HCT116 (cell line): ENCODE measurements at regions not wholly inside any gene's neighbourhood (a gene's known extent, or its start where the extent isn't known, plus 50 kb on each side); places are given as distances from the start of the nearest gene placed in this dataset.

Experiments
- ATAC-seq: fragments of 200-7000 bp; cut with Tn5 transposase; 2 replicates; pipeline ENCODE4 v1.9.1; 2020; ENCODE audit warnings: mild to moderate bottlenecking, moderate library complexity
- BruUV-seq: library from RNA; stranded (reverse); fragments of 400-500 nt; replicated peaks from 2 replicates; lab custom pipeline; 2021; lab: Mats Ljungman, UMichigan
- CTCF ChIA-PET: fragments of 300-600 bp; sonication (Branson Sonifier 250); formaldehyde crosslinking; loops from one replicate; lab custom pipeline; 2021; ENCODE audit warnings: antibody characterized with exemption; lab: Charles Lee
- POLR2A ChIA-PET: fragments of 300-600, 350-600 bp; sonication (Branson Sonifier 250); formaldehyde crosslinking; loops from one replicate; lab custom pipeline; 2021; ENCODE audit warnings: antibody characterized with exemption; lab: Charles Lee
- RAD21 ChIA-PET, 2 experiments: fragments of 300-600 bp; sonication (Branson Sonifier 250); formaldehyde crosslinking; loops; one replicate each; lab custom pipeline; 2023; ENCODE audit warnings: low total read pairs in 2 of 2; ENCODE audit not compliant: uncharacterized antibody in 2 of 2, unreplicated experiment in 2 of 2, low non-redundant PET in 1 of 2; lab: Charles Lee
- DNase-seq: peaks from one replicate; pipeline ENCODE4 v3.0.0-alpha.2; 2010; ENCODE audit warnings: low read depth, low spot score
- H2AFZ ChIP-seq: fragments of 200-600 bp; shearing (Covaris generic), sonication (generic); 2 replicates; pipeline ENCODE4 v1.6.1; 2017; ENCODE audit warnings: low read depth, mixed run types, mixed read lengths, antibody characterized with exemption, low read length; ENCODE audit not compliant: poor library complexity, severe bottlenecking
- H3K27ac ChIP-seq: 2 replicates; pipeline ENCODE4 v1.5.1; 2012; ENCODE audit warnings: low read depth, low read length
- H3K27me3 ChIP-seq: fragments of 200-600 bp; sonication (generic); 2 replicates; pipeline ENCODE4 v1.6.1; 2016; ENCODE audit warnings: mixed run types, low read length, mixed read lengths; ENCODE audit not compliant: insufficient read depth
- H3K36me3 ChIP-seq, 2 experiments: fragments of 200-500 bp in 1 of 2; fragments of 200-600 bp in 1 of 2; sonication (Bioruptor generic) in 1 of 2; sonication (generic) in 1 of 2; 2 replicates each; pipeline versions ENCODE4 v1.5.1 to v1.6.1; 2014 to 2016; ENCODE audit warnings: low read length in 2 of 2, inconsistent platforms in 1 of 2, mixed read lengths in 1 of 2, mixed run types in 1 of 2; ENCODE audit not compliant: insufficient read depth in 2 of 2, control insufficient read depth in 1 of 2
- H3K4me1 ChIP-seq, 2 experiments: fragments of 200-600 bp in 1 of 2; sonication (generic) in 1 of 2; 2 replicates each; pipeline versions ENCODE4 v1.5.1 to v1.6.1; 2012 to 2017; ENCODE audit warnings: low read length in 2 of 2, inconsistent platforms in 1 of 2, mild to moderate bottlenecking in 1 of 2, mixed read lengths in 1 of 2, mixed run types in 1 of 2, moderate library complexity in 1 of 2; ENCODE audit not compliant: insufficient read depth in 2 of 2, control insufficient read depth in 1 of 2
- H3K4me2 ChIP-seq: fragments of 200-600 bp; sonication (generic); 2 replicates; pipeline ENCODE4 v1.6.1; 2017; ENCODE audit warnings: mixed run types, low read length, mixed read lengths
- H3K4me3 ChIP-seq, 2 experiments: fragments of 200-600 bp in 1 of 2; sonication (generic) in 1 of 2; replicated peaks in 1 of 2; 2 replicates each; pipeline ENCODE4 v1.5.1; 2011 to 2016; ENCODE audit warnings: low read length in 2 of 2, control low read depth in 1 of 2, low read depth in 1 of 2, mild to moderate bottlenecking in 1 of 2, mixed read lengths in 1 of 2, mixed run types in 1 of 2
- H3K79me2 ChIP-seq: fragments of 200-600 bp; sonication (generic); 2 replicates; pipeline ENCODE4 v1.6.1; 2017; ENCODE audit warnings: mild to moderate bottlenecking, mixed run types, low read length, moderate library complexity, mixed read lengths; ENCODE audit not compliant: insufficient read depth
- H3K9ac ChIP-seq: fragments of 200-600 bp; sonication (generic); 2 replicates; pipeline ENCODE4 v1.6.1; 2016; ENCODE audit warnings: low read length, mixed read lengths
- H3K9me2 ChIP-seq: fragments of 200-600 bp; sonication (generic), shearing (Covaris generic); 2 replicates; pipeline ENCODE4 v1.6.1; 2017; ENCODE audit warnings: mixed run types, mild to moderate bottlenecking, moderate library complexity; ENCODE audit not compliant: insufficient read depth
- H3K9me3 ChIP-seq, 2 experiments: fragments of 200-500 bp in 1 of 2; fragments of 200-600 bp in 1 of 2; sonication (Bioruptor generic) in 1 of 2; sonication (generic) in 1 of 2; 2 replicates each; pipeline ENCODE4 v1.6.1; 2014 to 2017; ENCODE audit warnings: low read length in 2 of 2, mixed read lengths in 2 of 2, inconsistent platforms in 1 of 2, low read depth in 1 of 2, mild to moderate bottlenecking in 1 of 2, mixed run types in 1 of 2, moderate library complexity in 1 of 2; ENCODE audit not compliant: control insufficient read depth in 1 of 2, insufficient read depth in 1 of 2
- H4K20me1 ChIP-seq: fragments of 200-600 bp; sonication (generic), shearing (Covaris generic); 2 replicates; pipeline ENCODE4 v1.6.1; 2017; ENCODE audit warnings: mixed run types, mild to moderate bottlenecking, moderate library complexity; ENCODE audit not compliant: insufficient read depth
- CBX3 ChIP-seq: IDR thresholded peaks from 2 replicates; pipeline ENCODE4 v1.6.1; 2012; ENCODE audit warnings: low read depth
- CEBPB ChIP-seq: IDR thresholded peaks from 2 replicates; pipeline ENCODE4 v1.6.1; 2012; ENCODE audit warnings: low read depth
- EGR1 ChIP-seq: IDR thresholded peaks from 2 replicates; pipeline ENCODE4 v1.6.1; 2012; ENCODE audit warnings: low read depth
- ELF1 ChIP-seq: IDR thresholded peaks from 2 replicates; pipeline ENCODE4 v1.6.1; 2012; ENCODE audit warnings: low read depth, borderline replicate concordance
- FOSL1 ChIP-seq: IDR thresholded peaks from 2 replicates; pipeline ENCODE4 v1.6.1; 2012; ENCODE audit warnings: low read depth
- JUND ChIP-seq: IDR thresholded peaks from 2 replicates; pipeline ENCODE4 v1.6.1; 2012
- POLR2A ChIP-seq: IDR thresholded peaks from 2 replicates; pipeline ENCODE4 v1.7.0; 2011; ENCODE audit warnings: borderline replicate concordance; ENCODE audit not compliant: insufficient read depth, insufficient read length; ENCODE audit errors: extremely low read depth
- POLR2AphosphoS5 ChIP-seq: IDR thresholded peaks from 2 replicates; pipeline ENCODE4 v1.6.1; 2011; ENCODE audit warnings: mild to moderate bottlenecking, low read depth, low read length, moderate library complexity
- RAD21 ChIP-seq: IDR thresholded peaks from 2 replicates; pipeline ENCODE4 v1.6.1; 2012; ENCODE audit warnings: low read depth, mild to moderate bottlenecking
- SIN3A ChIP-seq: IDR thresholded peaks from 2 replicates; pipeline ENCODE4 v1.6.1; 2012; ENCODE audit warnings: low read depth
- SP1 ChIP-seq: IDR thresholded peaks from 2 replicates; pipeline ENCODE4 v1.6.1; 2012; ENCODE audit warnings: low read depth
- SRF ChIP-seq: IDR thresholded peaks from 2 replicates; pipeline ENCODE4 v1.6.1; 2012; ENCODE audit warnings: low read depth
- ZFX ChIP-seq: fragments of 450-650 bp; IDR thresholded peaks from 2 replicates; pipeline ENCODE4 v1.6.1; 2017
- ZNF274 ChIP-seq: fragments of 200-500 bp; sonication (Bioruptor generic); IDR thresholded peaks from 2 replicates; pipeline ENCODE4 v1.6.1; 2014; ENCODE audit warnings: mild to moderate bottlenecking, low read depth, low read length, inconsistent platforms
- intact Hi-C: fragments of 100-400 bp; cut with micrococcal nuclease; formaldehyde crosslinking; loops from 2 replicates; pipeline ENCODE4 v1.10.0; 2022
- TF ChIP-seq, protein P1 (sequence below): IDR thresholded peaks from 2 replicates; pipeline ENCODE4 v1.6.1; 2012
- TF ChIP-seq, protein P2 (sequence below), 3 experiments: fragments of 200-600 bp in 1 of 3; sonication (generic) in 1 of 3; IDR thresholded peaks in 2 of 3; conservative IDR thresholded peaks in 1 of 3; 2 replicates each; pipeline ENCODE4 v1.5.1; 2012 to 2017; ENCODE audit warnings: low read depth in 2 of 3, low read length in 2 of 3, antibody characterized with exemption in 1 of 3, borderline replicate concordance in 1 of 3, control low read depth in 1 of 3, mild to moderate bottlenecking in 1 of 3, mixed read lengths in 1 of 3, mixed run types in 1 of 3, moderate library complexity in 1 of 3; ENCODE audit not compliant: insufficient read depth in 1 of 3
- TF ChIP-seq, protein P3 (sequence below): IDR thresholded peaks from 2 replicates; pipeline ENCODE4 v1.6.1; 2012
- TF ChIP-seq, protein P4 (sequence below): IDR thresholded peaks from 2 replicates; pipeline ENCODE4 v1.6.1; 2011; ENCODE audit warnings: mild to moderate bottlenecking, low read length, moderate library complexity; ENCODE audit not compliant: insufficient replicate concordance; ENCODE audit errors: extremely low read depth

DNA sequence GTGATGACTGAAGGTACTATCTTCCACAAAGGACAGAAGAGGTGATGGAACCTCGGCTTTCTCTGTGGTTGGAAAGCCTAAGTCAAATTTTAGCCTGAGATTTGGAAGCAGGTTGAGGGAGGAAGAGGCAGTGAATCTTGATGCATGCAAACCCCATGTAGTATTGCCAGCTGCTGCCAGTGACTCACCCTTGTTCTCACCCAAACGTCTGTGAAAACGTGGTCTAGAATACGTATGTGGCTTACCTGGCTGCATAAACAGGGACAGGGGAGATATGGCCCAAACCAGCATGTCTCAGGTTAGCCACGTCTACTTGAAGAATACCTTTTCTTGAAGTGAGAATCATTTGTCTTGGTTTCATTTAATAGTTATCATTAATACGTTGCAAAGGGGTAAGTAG is 438.0 kb upstream of the MAF start:
- CTCF ChIA-PET, result no interaction called here
- intact Hi-C loops, result no loop called here

More for the DNA sequence above, 438.0 kb upstream of the MAF start:
- H3K27me3 ChIP-seq, result no peaks in the 10 kb centered on the region
- H2AFZ ChIP-seq, result no peak overlapping the region
- no peak overlapping the region for H3K4me2 ChIP-seq
- ChIA-PET RAD21 (no interaction called here), POLR2A (no interaction called here)
- H4K20me1 ChIP-seq, result no peaks in the 10 kb centered on the region
- no peak overlapping the region for H3K4me3 ChIP-seq
- no TSS peak for BruUV-seq
- no peaks in the 10 kb centered on the region for H3K4me1 ChIP-seq
- DNase-seq (no peak), ATAC-seq (no peak)
- no peak overlapping the region for H3K9ac ChIP-seq
- H3K36me3 ChIP-seq, result no peaks in the 10 kb centered on the region
- peaks cover 58 to 70% of the 10 kb centered on the region in 2 experiments; a peak in 3 of 4 replicates for H3K9me3 ChIP-seq
- H3K9me2 ChIP-seq, result no peaks in the 10 kb centered on the region
- H3K27ac ChIP-seq, result no peak overlapping the region
- H3K79me2 ChIP-seq, result no peaks in the 10 kb centered on the region
- TF ChIP-seq RAD21 (no peak), POLR2A (no peak), ZNF274 (no peak), JUND (no peak), EGR1 (no peak), ELF1 (no peak), ZFX (no peak), CBX3 (no peak), SRF (no peak), CEBPB (no peak), FOSL1 (no peak), POLR2AphosphoS5 (no peak), SP1 (no peak), SIN3A (no peak)
- TF ChIP-seq, protein P1, sequence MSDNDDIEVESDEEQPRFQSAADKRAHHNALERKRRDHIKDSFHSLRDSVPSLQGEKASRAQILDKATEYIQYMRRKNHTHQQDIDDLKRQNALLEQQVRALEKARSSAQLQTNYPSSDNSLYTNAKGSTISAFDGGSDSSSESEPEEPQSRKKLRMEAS, result no peak
- TF ChIP-seq, protein P2, sequence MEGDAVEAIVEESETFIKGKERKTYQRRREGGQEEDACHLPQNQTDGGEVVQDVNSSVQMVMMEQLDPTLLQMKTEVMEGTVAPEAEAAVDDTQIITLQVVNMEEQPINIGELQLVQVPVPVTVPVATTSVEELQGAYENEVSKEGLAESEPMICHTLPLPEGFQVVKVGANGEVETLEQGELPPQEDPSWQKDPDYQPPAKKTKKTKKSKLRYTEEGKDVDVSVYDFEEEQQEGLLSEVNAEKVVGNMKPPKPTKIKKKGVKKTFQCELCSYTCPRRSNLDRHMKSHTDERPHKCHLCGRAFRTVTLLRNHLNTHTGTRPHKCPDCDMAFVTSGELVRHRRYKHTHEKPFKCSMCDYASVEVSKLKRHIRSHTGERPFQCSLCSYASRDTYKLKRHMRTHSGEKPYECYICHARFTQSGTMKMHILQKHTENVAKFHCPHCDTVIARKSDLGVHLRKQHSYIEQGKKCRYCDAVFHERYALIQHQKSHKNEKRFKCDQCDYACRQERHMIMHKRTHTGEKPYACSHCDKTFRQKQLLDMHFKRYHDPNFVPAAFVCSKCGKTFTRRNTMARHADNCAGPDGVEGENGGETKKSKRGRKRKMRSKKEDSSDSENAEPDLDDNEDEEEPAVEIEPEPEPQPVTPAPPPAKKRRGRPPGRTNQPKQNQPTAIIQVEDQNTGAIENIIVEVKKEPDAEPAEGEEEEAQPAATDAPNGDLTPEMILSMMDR (IDR thresholded peaks at IDR 0.05 in 2 of 3, conservative IDR thresholded peaks at IDR 0.05 in 1 of 3; ENCODE audit: borderline replicate concordance in 1 of 3, insufficient read depth in 1 of 3, low read depth in 2 of 3, low read length in 2 of 3), result no peak
- TF ChIP-seq, protein P3, sequence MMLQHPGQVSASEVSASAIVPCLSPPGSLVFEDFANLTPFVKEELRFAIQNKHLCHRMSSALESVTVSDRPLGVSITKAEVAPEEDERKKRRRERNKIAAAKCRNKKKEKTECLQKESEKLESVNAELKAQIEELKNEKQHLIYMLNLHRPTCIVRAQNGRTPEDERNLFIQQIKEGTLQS, result no peak
- TF ChIP-seq, protein P4, sequence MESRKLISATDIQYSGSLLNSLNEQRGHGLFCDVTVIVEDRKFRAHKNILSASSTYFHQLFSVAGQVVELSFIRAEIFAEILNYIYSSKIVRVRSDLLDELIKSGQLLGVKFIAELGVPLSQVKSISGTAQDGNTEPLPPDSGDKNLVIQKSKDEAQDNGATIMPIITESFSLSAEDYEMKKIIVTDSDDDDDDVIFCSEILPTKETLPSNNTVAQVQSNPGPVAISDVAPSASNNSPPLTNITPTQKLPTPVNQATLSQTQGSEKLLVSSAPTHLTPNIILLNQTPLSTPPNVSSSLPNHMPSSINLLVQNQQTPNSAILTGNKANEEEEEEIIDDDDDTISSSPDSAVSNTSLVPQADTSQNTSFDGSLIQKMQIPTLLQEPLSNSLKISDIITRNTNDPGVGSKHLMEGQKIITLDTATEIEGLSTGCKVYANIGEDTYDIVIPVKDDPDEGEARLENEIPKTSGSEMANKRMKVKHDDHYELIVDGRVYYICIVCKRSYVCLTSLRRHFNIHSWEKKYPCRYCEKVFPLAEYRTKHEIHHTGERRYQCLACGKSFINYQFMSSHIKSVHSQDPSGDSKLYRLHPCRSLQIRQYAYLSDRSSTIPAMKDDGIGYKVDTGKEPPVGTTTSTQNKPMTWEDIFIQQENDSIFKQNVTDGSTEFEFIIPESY, result no peak
- TF ChIP-seq, all 23 proteins: peak for 0
